Lower leg skin (tissue), 4 donors: ENCODE measurements at regions not wholly inside any gene's neighbourhood (a gene's known extent, or its start where the extent isn't known, plus 50 kb on each side); places are given as distances from the start of the nearest gene placed in this dataset.

Source experiments
- DNase-seq, 2 donors: peaks; one replicate each; pipeline ENCODE4 v3.0.0-alpha.2; 2019; ENCODE audit warnings: low spot score in 2 of 2
- H3K4me3 ChIP-seq: fragments of 200-600 bp; sonication (generic); 2 replicates; pipeline ENCODE4 v1.5.1; 2017; ENCODE audit warnings: mild to moderate bottlenecking, low read depth; ENCODE audit not compliant: poor library complexity, severe bottlenecking
- CTCF ChIP-seq, 3 donors: fragments of 450-650 bp; IDR thresholded peaks; one replicate each; pipeline ENCODE4 v1.5.1; 2016; ENCODE audit warnings: antibody characterized with exemption in 3 of 3, mild to moderate bottlenecking in 3 of 3, moderate library complexity in 2 of 3
- POLR2A ChIP-seq, 2 donors: fragments of 450-650 bp; IDR thresholded peaks; one replicate each; pipeline ENCODE4 v1.6.1; 2016 to 2017; ENCODE audit warnings: antibody characterized with exemption in 2 of 2, mild to moderate bottlenecking in 1 of 2, moderate library complexity in 1 of 2
- WGBS, 2 donors: methylation state at CpG; one replicate each; pipeline ENCODE4 v1.1.5; 2018; 5-methylcytosine and 5-hydroxymethylcytosine counted together
- intact Hi-C: fragments of 100-400 bp; cut with DNase I; formaldehyde crosslinking; loops from one replicate; pipeline ENCODE4 v1.15.0; 2023; ENCODE audit warnings: low total_unique reads

DNA sequence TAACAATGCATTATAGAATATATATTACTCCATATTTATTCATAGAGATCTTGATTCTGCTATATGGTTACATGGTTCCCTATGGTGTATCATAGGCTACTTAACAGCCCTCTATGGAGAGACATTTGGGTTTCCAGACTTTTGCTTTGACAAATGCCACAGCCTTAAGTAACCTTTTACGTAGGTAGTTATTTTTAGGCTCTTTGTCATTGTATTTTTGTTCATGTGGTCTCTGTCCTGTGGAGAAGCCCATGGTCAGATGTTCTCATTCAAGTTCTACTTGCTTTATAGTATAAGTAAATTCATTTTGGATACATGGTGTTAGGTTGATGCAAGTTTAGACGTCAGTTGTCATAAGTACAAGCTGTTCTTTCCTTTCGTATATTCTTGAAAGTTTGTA, 275.2 kb upstream of the THSD7B start:
- no peak for TF ChIP-seq CTCF (IDR thresholded peaks at IDR 0.05)
- TF ChIP-seq POLR2A (IDR thresholded peaks at IDR 0.05), result no peak
- DNase-seq, result no peak
- no peak overlapping the region for H3K4me3 ChIP-seq
- 73 to 76% methylated on average over 3 of the region's 3 CpGs for WGBS, 2 donors
- intact Hi-C loops, result no loop called here

DNA sequence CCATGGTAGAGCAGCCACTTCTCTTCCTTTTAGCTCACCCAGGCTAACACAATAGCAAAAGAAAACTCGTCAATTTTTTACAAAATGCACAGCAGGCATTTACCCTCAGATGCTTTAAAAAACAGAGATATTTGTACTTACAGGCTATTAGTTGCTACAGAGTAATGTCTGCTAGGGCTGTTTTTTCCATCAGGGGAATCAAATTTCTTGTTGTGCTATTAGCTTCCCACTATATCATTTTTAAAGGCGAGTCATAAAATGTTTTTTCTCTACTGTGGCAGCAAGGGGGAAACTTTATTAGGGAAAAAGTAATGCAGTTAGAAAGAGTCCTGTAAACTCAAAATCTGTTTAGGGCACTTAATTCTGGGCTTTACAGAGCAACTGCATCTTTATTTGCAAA, 277.9 kb upstream of the THSD7B start:
- no peak for DNase-seq
- 50 to 57% methylated on average over 2 of the region's 2 CpGs for WGBS, 2 donors
- TF ChIP-seq CTCF (IDR thresholded peaks at IDR 0.05), result no peak
- no peak for TF ChIP-seq POLR2A (IDR thresholded peaks at IDR 0.05)
- intact Hi-C loops, result no loop called here
- H3K4me3 ChIP-seq, result no peak overlapping the region

GRCh38 chr2:136486115-136486514, 279.2 kb upstream of the THSD7B start:
- whole genome bisulfite sequencing, 2 donors, result 80 to 82% methylated on average over 10 of the region's 10 CpGs
- H3K4me3 ChIP-seq, result no peak overlapping the region
- DNase-seq, result no peak
- TF ChIP-seq CTCF (IDR thresholded peaks at IDR 0.05) (no peak), POLR2A (IDR thresholded peaks at IDR 0.05) (no peak)
- intact Hi-C loops, result no loop called here

DNA sequence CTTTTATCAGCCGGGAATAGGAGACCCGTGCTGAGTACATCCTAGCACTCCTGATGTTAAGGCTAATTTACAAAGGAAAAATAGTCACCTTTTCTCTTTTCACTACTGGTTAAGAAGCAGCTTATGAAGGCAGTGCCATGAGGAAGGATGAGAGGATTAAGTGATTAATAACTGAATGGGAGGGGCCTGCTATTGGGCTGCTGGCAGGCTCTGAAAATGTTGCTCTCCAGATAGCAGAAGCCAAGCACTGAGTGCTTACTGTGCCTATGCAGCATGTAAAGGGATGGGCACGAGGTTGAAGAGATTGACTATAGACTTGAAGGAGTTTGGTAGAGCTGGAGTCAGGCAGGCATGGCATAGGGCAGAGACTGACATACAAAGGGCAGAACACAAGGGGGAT, 282.4 kb upstream of the THSD7B start:
- 74 to 91% methylated on average over 3 of the region's 3 CpGs for WGBS, 2 donors
- TF ChIP-seq POLR2A (IDR thresholded peaks at IDR 0.05) (no peak), CTCF (IDR thresholded peaks at IDR 0.05) (no peak)
- no peak for DNase-seq
- no peak overlapping the region for H3K4me3 ChIP-seq
- intact Hi-C loops, result no loop called here

DNA sequence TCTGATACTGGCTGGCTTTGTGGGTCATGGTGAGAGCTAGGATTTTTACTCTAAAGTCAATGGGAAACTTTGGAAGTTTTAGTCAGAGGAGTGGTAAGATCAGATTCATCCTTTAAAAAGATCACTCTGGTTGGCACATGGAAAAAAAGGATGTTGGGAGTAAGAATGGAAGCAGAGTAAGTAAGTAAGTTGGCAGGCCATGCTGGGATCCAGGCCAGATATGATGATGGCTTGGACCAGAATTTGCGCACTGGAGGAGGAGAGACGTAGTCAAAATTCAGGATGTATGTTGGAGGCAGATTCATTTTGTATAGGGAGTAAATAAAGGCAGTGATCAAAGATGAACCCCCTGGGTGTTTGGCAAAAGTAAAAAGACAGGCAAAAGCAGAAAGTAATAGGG, 283.3 kb upstream of the THSD7B start:
- DNase-seq, result no peak
- WGBS, 2 donors, result 59 to 67% methylated on average over 2 of the region's 2 CpGs
- H3K4me3 ChIP-seq, result no peak overlapping the region
- intact Hi-C loops, result no loop called here
- TF ChIP-seq CTCF (IDR thresholded peaks at IDR 0.05), result no peak
- TF ChIP-seq POLR2A (IDR thresholded peaks at IDR 0.05), result no peak

GRCh38 chr2:136479696-136480095, 285.6 kb upstream of the THSD7B start:
- no peak overlapping the region for H3K4me3 ChIP-seq
- TF ChIP-seq POLR2A (IDR thresholded peaks at IDR 0.05), result no peak
- TF ChIP-seq CTCF (IDR thresholded peaks at IDR 0.05), result no peak
- 80 to 83% methylated on average over 2 of the region's 2 CpGs for WGBS, 2 donors
- DNase-seq, result no peak
- intact Hi-C loops, result no loop called here
